H1 (cell line): ENCODE measurements at regions not wholly inside any gene's neighbourhood (a gene's known extent, or its start where the extent isn't known, plus 50 kb on each side); places are given as distances from the start of the nearest gene placed in this dataset.

Source experiments
- CTCF ChIA-PET: fragments of 300-600 bp; sonication (Branson Sonifier 250); formaldehyde crosslinking; loops from one replicate; lab custom pipeline; 2021; ENCODE audit not compliant: partially characterized antibody; lab: Charles Lee
- POLR2A ChIA-PET: fragments of 300-600 bp; sonication (Branson Sonifier 250); formaldehyde crosslinking; loops from one replicate; lab custom pipeline; 2021; ENCODE audit warnings: inconsistent platforms; ENCODE audit not compliant: partially characterized antibody; lab: Charles Lee
- DNase-seq, 2 experiments: peaks; one replicate each; pipeline versions ENCODE4 v3.0.0 to v3.0.0-alpha.2; 2010 to 2022; ENCODE audit warnings: low spot score in 2 of 2, low read depth in 1 of 2, mixed read lengths in 1 of 2
- FAIRE-seq: peaks from 2 replicates; lab custom pipeline; 2011; peaks lifted over from hg19 to GRCh38; lab: Jason Lieb, UNC
- H2AFZ ChIP-seq: 2 replicates; pipeline ENCODE4 v1.8.1; 2012; ENCODE audit warnings: low read length, inconsistent platforms
- H2AK5ac ChIP-seq: 2 replicates; pipeline ENCODE4 v1.6.1; 2013; ENCODE audit warnings: low read depth, low read length
- H2BK120ac ChIP-seq: replicated peaks from 2 replicates; pipeline ENCODE3; 2013; ENCODE audit warnings: low read depth, low read length, inconsistent platforms
- H2BK12ac ChIP-seq: 2 replicates; pipeline ENCODE4 v1.6.1; 2013; ENCODE audit warnings: low read depth, low read length
- H2BK15ac ChIP-seq: 2 replicates; pipeline ENCODE4 v1.6.1; 2013; ENCODE audit warnings: low read length
- H2BK20ac ChIP-seq: 2 replicates; pipeline ENCODE4 v1.6.1; 2013; ENCODE audit warnings: low read length
- H2BK5ac ChIP-seq: 2 replicates; pipeline ENCODE4 v1.6.1; 2013; ENCODE audit warnings: low read depth, low read length
- H3K14ac ChIP-seq: 2 replicates; pipeline ENCODE4 v1.6.1; 2013; ENCODE audit warnings: inconsistent platforms; ENCODE audit not compliant: insufficient read length
- H3K18ac ChIP-seq: 2 replicates; pipeline ENCODE4 v1.6.1; 2013; ENCODE audit warnings: low read length; ENCODE audit errors: extremely low read depth
- H3K23ac ChIP-seq: 2 replicates; pipeline ENCODE4 v1.6.1; 2013; ENCODE audit warnings: inconsistent platforms; ENCODE audit not compliant: insufficient read length
- H3K23me2 ChIP-seq: 2 replicates; pipeline ENCODE4 v1.6.1; 2013; ENCODE audit warnings: low read depth, low read length
- H3K27ac ChIP-seq: 2 replicates; pipeline ENCODE4 v1.6.1; 2011; ENCODE audit warnings: low read depth, low read length, inconsistent platforms
- H3K27me3 ChIP-seq, 4 experiments: replicated peaks in 1 of 4; 1 replicate in 1 of 4; 2 replicates in 3 of 4; pipeline versions ENCODE4 v1.6.1 to v1.8.1; 2011 to 2013; ENCODE audit warnings: low read length in 3 of 4, mild to moderate bottlenecking in 3 of 4, inconsistent platforms in 2 of 4, mixed read lengths in 2 of 4, moderate library complexity in 1 of 4; ENCODE audit not compliant: control insufficient read depth in 3 of 4, insufficient read depth in 3 of 4; ENCODE audit errors: extremely low read depth in 1 of 4
- H3K36me3 ChIP-seq, 4 experiments: 2 replicates each; pipeline versions ENCODE4 v1.6.1 to v1.8.1; 2011 to 2013; ENCODE audit warnings: mild to moderate bottlenecking in 4 of 4, low read length in 3 of 4, moderate library complexity in 2 of 4, control low read depth in 1 of 4, inconsistent platforms in 1 of 4; ENCODE audit not compliant: insufficient read depth in 4 of 4, control insufficient read depth in 2 of 4
- H3K4ac ChIP-seq: replicated peaks from 2 replicates; pipeline ENCODE3; 2013; ENCODE audit warnings: low read length, low read depth, mixed read lengths, inconsistent platforms; ENCODE audit not compliant: insufficient read length
- H3K4me1 ChIP-seq, 4 experiments: replicated peaks in 1 of 4; 1 replicate in 1 of 4; 2 replicates in 3 of 4; pipeline versions ENCODE4 v1.6.1 to v1.8.1; 2011 to 2013; ENCODE audit warnings: low read length in 3 of 4, inconsistent platforms in 2 of 4, mixed read lengths in 1 of 4; ENCODE audit not compliant: insufficient read depth in 4 of 4, control insufficient read depth in 3 of 4
- H3K4me2 ChIP-seq, 2 experiments: 2 replicates each; pipeline versions ENCODE4 v1.6.1 to v1.8.1; 2011 to 2013; ENCODE audit warnings: low read depth in 2 of 2, low read length in 2 of 2, control low read depth in 1 of 2, inconsistent platforms in 1 of 2, mild to moderate bottlenecking in 1 of 2; ENCODE audit not compliant: insufficient read depth in 1 of 2
- H3K4me3 ChIP-seq, 4 experiments: fragments of 200-600, 300-600 bp in 1 of 4; sonication (generic), shearing (Covaris generic), sonication (Bioruptor Twin) in 1 of 4; 2 replicates each; pipeline versions ENCODE4 v1.5.1 to v1.8.1; 2011 to 2016; ENCODE audit warnings: low read length in 4 of 4, low read depth in 3 of 4, control low read depth in 2 of 4, inconsistent platforms in 2 of 4, mild to moderate bottlenecking in 2 of 4, mixed read lengths in 1 of 4, moderate library complexity in 1 of 4; ENCODE audit not compliant: insufficient read depth in 2 of 4; ENCODE audit errors: extremely low read depth in 1 of 4
- H3K56ac ChIP-seq: replicated peaks from 2 replicates; pipeline ENCODE3; 2013; ENCODE audit warnings: low read depth, mild to moderate bottlenecking, mixed read lengths, low read length, inconsistent platforms; ENCODE audit not compliant: insufficient read length
- H3K79me1 ChIP-seq: 2 replicates; pipeline ENCODE4 v1.6.1; 2013; ENCODE audit warnings: low read depth, low read length, control low read depth
- H3K79me2 ChIP-seq, 2 experiments: 2 replicates each; pipeline versions ENCODE4 v1.6.1 to v1.8.1; 2012 to 2013; ENCODE audit warnings: low read length in 2 of 2, mild to moderate bottlenecking in 2 of 2, inconsistent platforms in 1 of 2; ENCODE audit not compliant: insufficient read depth in 2 of 2, control insufficient read depth in 1 of 2
- H3K9ac ChIP-seq, 4 experiments: replicated peaks in 1 of 4; 1 replicate in 1 of 4; 2 replicates in 3 of 4; pipeline versions ENCODE4 v1.6.1 to v1.8.1; 2011 to 2013; ENCODE audit warnings: low read depth in 3 of 4, low read length in 3 of 4, control low read depth in 2 of 4, mild to moderate bottlenecking in 2 of 4, moderate library complexity in 2 of 4, inconsistent platforms in 1 of 4; ENCODE audit errors: extremely low read depth in 1 of 4
- H3K9me3 ChIP-seq, 2 experiments: 2 replicates each; pipeline versions ENCODE4 v1.6.1 to v1.8.1; 2012 to 2013; ENCODE audit warnings: mild to moderate bottlenecking in 2 of 2, moderate library complexity in 2 of 2, control low read depth in 1 of 2, inconsistent platforms in 1 of 2, low read depth in 1 of 2, low read length in 1 of 2, mixed read lengths in 1 of 2; ENCODE audit not compliant: insufficient read depth in 2 of 2
- H4K20me1 ChIP-seq, 2 experiments: replicated peaks in 1 of 2; 2 replicates each; pipeline versions ENCODE3 to v1.8.1; 2011 to 2013; ENCODE audit warnings: inconsistent platforms in 2 of 2, low read length in 2 of 2, mild to moderate bottlenecking in 1 of 2; ENCODE audit not compliant: insufficient read depth in 2 of 2, control insufficient read depth in 1 of 2
- H4K5ac ChIP-seq: 2 replicates; pipeline ENCODE4 v1.6.1; 2013; ENCODE audit warnings: low read length, low read depth, mixed read lengths, inconsistent platforms; ENCODE audit not compliant: insufficient read length
- H4K8ac ChIP-seq: 2 replicates; pipeline ENCODE4 v1.8.0; 2013; ENCODE audit warnings: mild to moderate bottlenecking, moderate library complexity, low read length, inconsistent platforms; ENCODE audit not compliant: insufficient read depth; ENCODE audit errors: extremely low read depth
- H4K91ac ChIP-seq: replicated peaks from 2 replicates; pipeline ENCODE3; 2013; ENCODE audit warnings: low read length, mixed read lengths, inconsistent platforms; ENCODE audit not compliant: insufficient read length
- ATF2 ChIP-seq: IDR thresholded peaks from 2 replicates; pipeline ENCODE4 v1.6.1; 2012; ENCODE audit warnings: low read length, inconsistent platforms
- FOSL1 ChIP-seq: IDR thresholded peaks from 2 replicates; pipeline ENCODE4 v1.6.1; 2011; ENCODE audit warnings: mild to moderate bottlenecking, low read depth, low read length, moderate library complexity; ENCODE audit not compliant: insufficient read depth

GRCh38 chr12:94026596-94026995 is 121.8 kb upstream of the PLXNC1 start:
- Histone ChIP-seq H2BK5ac (no peak overlapping the region), H2BK20ac (no peak overlapping the region)
- TF ChIP-seq ATF2 (no peak), FOSL1 (no peak)
- TF ChIP-seq, all 59 proteins: peak for 0
- no peaks in the 10 kb centered on the region for H3K36me3 ChIP-seq
- no peaks in the 10 kb centered on the region for H3K23me2 ChIP-seq
- H3K56ac ChIP-seq, result no peak overlapping the region
- H3K4me2 ChIP-seq, result no peak overlapping the region
- no peaks in the 10 kb centered on the region for H3K27me3 ChIP-seq
- no peak overlapping the region for H2BK120ac ChIP-seq
- H2AK5ac ChIP-seq, result no peak overlapping the region
- no peak overlapping the region for H3K4me3 ChIP-seq
- H3K9ac ChIP-seq, result no peak overlapping the region
- no peak overlapping the region for H3K14ac ChIP-seq
- no peaks in the 10 kb centered on the region for H3K4me1 ChIP-seq
- no peak overlapping the region for H3K23ac ChIP-seq
- H2BK12ac ChIP-seq, result no peak overlapping the region
- no peak overlapping the region for H4K91ac ChIP-seq
- H3K79me2 ChIP-seq, result no peaks in the 10 kb centered on the region
- H3K18ac ChIP-seq, result no peak overlapping the region
- no peak overlapping the region for H3K4ac ChIP-seq
- CTCF ChIA-PET, result interaction anchor here (0.9 kb wide), 1 partner anchor 74 kb away, joined by 3 read pairs; no protein-coding TSS in a partner anchor
- H3K27ac ChIP-seq, result no peak overlapping the region
- DNase-seq, result no peak
- POLR2A ChIA-PET, result no interaction called here
- H3K79me1 ChIP-seq, result no peaks in the 10 kb centered on the region
- no peaks in the 10 kb centered on the region for H4K20me1 ChIP-seq
- no peak overlapping the region for H4K8ac ChIP-seq
- FAIRE-seq, result no peak
- H4K5ac ChIP-seq, result no peak overlapping the region
- H2AFZ ChIP-seq, result no peak overlapping the region
- no peak overlapping the region for H2BK15ac ChIP-seq
- peaks cover 11 to 14% of the 10 kb centered on the region in 2 experiments for H3K9me3 ChIP-seq
